GM21367 (cell line): ENCODE measurements at regions not wholly inside any gene's neighbourhood (a gene's known extent, or its start where the extent isn't known, plus 50 kb on each side); places are given as distances from the start of the nearest gene placed in this dataset.

Source experiments
- ATAC-seq: cut with Tn5 transposase; IDR thresholded peaks from one replicate; pipeline ENCODE4 v1.9.1; 2021; ENCODE audit not compliant: unreplicated experiment

GRCh38 chr9:106307670-106308069 is 555.3 kb upstream of the ZNF462 start:
- ATAC-seq, result no peak

DNA sequence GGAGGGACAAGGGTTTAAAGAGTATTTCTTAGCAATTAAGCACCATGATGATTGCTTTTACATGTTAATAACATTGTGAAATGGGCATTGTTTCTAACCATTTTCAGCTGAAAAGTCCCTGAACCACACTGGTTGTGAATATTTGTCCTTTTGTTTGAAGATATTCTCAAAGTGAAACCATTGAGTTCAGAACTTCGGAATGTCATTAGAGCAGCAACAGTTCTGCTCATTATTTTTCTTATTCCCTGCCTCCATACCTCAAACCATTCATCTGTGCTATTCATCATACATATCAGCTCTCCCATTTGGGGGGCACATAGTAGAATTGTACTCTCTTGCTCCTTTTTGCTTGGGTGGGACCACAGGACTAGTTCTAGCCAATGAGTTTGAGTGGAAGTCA is 553.0 kb upstream of the ZNF462 start:
- no peak for ATAC-seq

DNA sequence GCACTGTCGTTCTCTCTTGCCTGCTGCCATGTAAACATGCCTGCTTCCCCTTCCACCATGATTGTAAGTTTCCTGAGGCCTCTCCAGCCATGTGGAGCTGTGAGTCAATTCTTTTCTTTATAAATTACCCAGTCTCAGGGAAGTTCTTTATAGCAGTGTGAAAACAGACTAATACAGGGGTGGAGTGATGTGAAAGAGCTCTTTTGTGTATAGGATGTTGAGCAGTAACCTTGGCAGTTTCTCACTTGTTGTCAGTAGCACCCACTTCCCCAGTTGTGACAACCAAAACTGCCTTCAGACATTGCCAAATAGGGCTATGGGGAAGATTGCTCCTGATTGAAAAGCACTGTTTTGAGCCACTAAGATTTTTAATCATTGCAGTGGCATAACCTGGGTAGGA is 552.2 kb upstream of the ZNF462 start:
- ATAC-seq, result no peak

- no peak for ATAC-seq
These were observed 550.1 kb upstream of the ZNF462 start for GRCh38 chr9:106312906-106313305.

- ATAC-seq, result no peak
These were observed 548.5 kb upstream of the ZNF462 start for GRCh38 chr9:106314476-106314875.

DNA sequence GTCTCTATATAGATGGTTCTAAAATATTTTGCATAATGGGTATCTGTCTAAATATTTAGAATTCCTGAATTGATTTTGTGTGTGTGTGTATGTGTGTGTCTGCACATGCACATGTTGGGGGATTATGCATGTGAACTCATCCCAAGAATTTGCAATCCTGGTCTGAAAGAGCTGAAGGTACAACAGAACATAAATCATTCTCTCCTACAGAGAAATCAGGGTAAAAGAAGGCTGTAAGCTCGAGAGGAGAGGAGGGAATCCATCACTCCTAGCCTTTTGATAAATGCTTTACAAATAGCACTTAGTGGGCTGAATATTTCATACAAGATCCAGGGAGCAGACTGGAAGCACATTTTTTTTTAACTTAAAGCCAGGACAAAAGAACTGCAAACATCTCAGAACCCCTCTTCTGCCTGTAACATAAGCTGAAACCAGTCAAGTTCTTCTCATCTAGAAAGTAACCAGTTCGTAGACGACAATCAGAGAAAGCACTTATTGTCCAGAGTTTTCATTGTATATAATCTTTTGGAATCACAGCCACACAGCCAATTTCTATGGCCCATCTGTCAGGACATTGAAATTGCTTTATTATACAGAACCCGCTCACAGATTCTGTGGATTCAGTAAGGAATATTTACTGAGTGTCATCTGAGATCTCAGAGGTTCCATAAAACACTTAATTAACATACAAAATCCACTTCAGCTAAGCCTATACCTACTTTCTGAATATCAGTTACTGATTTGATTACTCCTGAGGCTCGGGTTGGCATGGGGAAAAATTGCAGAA is 541.4 kb upstream of the ZNF462 start:
- ATAC-seq, result no peak

DNA sequence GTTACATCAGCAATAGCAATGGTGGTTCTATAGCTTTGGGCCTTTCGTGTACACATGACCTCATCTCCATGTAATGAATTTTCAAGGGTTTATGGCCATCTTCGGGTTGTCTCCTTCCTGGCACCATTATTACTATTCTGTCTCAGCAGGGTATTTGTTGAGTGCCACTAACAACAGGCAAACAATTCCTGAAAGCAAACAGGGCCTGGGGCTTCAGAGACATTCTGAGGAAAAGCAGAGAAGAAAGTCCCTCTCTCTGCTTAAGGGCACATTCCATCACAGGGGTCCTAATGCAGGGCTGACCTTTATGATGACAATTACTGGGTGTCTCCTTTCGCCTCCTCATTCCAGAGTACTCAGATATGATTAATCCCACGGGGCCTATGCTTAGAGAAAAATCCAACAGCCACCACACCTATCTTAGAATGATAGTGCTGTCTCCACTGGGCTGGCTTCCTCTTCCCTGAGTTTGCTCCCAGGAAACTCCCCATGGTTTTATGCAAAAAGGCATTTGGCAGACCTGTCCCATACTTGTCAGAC is 540.2 kb upstream of the ZNF462 start:
- ATAC-seq, result no peak

- no peak for ATAC-seq
These were observed 538.8 kb upstream of the ZNF462 start for GRCh38 chr9:106324053-106324585.

- ATAC-seq, result no peak
These were observed 538.2 kb upstream of the ZNF462 start for GRCh38 chr9:106324591-106325280.

DNA sequence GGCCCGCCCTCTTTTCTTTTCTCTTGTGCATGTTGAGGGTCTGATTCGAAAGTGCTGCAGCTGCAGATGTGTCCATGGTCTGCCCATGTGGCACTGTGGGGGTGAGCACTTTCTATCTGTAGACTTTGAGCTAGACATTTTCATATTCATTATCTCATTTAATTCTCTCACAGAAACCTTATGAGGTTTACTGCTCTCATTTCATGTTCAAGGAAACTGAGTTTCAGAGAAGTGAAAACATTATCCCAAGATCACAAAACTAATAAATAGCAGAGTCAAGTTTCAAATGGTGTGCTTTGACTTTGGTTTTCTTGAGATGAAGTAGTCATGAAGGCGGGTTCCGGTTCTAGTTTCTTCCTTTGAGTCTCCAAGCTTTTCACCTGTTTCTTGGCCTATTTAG is 536.5 kb upstream of the ZNF462 start:
- ATAC-seq, result no peak

DNA sequence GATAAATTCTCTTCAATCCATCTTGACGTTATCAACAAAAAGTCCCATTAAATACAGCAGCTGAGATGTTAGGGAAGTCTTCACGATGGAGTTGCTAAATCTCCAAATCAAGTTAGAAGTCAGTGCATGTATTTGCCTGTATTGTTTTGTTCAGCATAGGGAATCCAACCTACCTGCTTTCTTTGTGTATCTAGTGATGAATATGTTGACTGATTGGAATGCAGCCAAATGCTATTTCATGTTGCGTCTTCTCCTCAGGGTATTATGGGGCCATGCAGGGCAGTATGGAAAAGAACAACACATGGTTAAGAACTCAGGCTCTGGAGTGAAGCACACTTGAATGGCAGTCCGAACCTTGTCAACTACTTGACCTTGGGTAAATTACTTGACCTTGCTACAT is 529.5 kb upstream of the ZNF462 start:
- no peak for ATAC-seq

GRCh38 chr9:106334081-106334480 is 528.9 kb upstream of the ZNF462 start:
- ATAC-seq, result no peak

DNA sequence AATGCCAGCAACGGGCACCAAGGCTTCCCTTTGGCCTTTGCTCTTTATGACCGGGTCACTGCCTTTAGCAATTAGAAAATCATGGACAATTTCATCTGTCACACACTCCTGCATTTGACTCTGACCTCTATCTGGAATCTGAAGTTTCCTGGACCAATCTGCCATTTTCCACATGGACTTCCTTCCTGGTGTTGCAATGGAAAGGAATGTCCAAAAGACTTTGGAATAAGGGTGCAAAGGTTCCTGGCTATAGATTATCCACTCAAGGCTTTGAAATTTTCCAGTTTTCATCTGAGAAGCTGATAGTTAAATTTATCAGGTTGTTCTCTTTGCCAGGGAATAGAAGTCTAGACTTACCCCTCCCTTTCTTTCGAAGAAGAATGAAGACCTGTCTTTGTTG is 523.1 kb upstream of the ZNF462 start:
- ATAC-seq, result no peak

GRCh38 chr9:106350777-106351176 is 512.2 kb upstream of the ZNF462 start:
- no peak for ATAC-seq

GRCh38 chr9:106356924-106357323 is 506.0 kb upstream of the ZNF462 start:
- no peak for ATAC-seq

DNA sequence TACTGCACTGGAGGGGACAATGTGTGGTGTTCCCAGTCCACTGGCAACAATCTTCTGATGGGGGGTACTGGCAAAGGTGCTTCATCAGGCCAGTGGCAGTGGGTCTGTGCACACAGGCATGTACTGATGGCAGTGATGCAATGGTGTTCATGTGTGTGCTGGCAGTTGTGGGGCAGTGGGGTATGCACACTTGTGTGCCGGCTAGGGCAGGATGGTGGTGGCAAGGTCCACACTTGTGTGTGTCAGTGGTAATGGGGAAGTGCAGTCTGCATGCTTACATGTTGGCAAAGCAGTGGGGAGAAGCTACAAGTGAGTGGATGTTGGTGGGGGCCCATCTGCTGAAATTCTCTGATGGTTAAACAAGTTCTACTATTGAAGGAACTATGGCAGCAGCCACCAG is 504.6 kb upstream of the ZNF462 start:
- no peak for ATAC-seq

DNA sequence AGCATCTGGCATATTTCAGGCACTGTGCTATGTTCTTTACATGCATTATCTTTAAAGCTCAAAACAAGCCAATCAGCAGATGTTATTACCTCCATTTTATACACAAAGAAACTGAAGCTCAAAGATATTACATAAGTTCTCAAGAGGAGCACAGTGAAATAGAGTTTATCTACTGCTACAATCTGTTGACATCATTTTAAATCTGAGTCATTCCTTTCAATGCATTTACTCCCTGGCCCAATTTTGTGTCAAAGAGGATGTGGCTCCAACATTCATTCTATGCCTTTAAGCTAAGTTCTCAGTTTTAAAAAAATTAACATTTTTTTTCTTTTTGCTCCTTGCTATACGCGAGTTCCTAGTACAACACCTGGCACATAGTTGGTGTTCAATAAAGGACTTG is 486.3 kb upstream of the ZNF462 start:
- no peak for ATAC-seq

DNA sequence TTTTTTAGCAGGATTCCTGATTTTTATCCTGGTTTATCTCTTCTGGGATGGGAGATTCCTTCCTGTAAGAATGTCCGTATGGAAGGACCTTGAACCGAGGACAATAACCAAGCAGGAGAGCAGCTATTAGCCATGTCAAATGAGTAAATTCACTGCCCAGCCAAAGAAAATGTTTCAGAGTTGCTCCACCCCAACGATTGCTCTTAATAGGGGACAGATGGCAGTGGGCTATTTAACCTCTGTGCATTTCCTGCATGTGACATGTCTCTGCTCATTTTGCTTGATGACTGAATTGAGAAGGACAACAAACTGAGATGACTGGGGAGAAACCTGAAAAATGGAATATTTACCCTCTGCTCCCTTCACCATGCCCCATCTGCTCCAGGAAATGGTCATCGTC is 479.9 kb upstream of the ZNF462 start:
- ATAC-seq, result no peak

DNA sequence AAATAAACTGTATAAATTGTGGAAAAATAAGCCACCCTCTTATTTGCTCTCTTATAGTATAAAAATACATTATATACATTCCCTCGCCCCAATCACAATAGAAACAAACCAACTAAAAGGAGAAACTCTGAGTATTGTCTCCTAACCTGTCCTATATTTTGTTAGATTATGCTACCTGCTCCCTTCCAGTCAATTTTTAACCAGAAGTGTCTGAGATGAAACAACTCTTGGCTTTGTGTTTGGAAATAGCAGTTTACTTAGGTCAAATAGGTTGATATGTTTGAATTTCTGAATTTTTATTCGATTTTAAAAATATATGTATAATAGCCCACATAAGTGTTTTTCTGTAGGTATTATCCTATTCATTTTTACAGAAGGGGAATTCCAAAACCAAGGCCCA is 475.0 kb upstream of the ZNF462 start:
- ATAC-seq, result no peak

DNA sequence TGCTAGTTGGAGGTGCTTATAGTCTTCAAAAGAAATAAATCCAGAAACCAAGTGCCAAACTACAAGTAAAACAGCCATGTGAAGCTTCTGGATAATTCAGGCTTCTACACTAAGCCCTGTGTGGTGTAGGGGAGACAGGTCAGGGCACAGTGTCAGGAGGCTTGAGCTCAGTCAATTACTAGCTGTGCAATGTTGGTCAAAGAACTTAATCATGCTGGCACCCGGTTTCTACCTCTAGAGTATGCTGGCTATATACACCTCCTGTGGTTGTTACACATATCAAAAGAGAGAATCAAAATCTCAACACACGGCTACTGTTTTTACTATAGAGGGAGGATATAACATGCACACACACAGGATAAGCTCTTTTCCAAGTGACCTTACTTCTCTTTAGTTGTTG is 469.7 kb upstream of the ZNF462 start:
- ATAC-seq, result no peak

DNA sequence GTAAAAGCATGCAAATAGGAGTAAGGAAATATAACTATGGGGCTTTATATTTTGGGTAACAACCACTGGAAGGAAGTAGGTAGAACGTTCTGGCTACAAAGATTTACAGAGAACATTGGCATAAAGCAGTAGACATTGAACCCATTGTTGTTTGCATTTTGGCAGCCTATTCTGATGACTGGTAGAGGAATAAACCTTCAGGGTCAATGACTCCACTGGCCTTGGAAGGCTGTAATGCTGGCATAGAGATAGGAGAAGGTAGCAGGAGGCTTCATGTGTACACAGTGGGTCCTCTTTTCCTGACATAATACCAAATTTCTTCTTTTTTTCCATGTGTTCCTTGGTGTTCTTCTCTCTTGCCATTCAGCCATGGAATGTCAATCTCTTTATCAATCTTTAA is 462.8 kb upstream of the ZNF462 start:
- no peak for ATAC-seq

DNA sequence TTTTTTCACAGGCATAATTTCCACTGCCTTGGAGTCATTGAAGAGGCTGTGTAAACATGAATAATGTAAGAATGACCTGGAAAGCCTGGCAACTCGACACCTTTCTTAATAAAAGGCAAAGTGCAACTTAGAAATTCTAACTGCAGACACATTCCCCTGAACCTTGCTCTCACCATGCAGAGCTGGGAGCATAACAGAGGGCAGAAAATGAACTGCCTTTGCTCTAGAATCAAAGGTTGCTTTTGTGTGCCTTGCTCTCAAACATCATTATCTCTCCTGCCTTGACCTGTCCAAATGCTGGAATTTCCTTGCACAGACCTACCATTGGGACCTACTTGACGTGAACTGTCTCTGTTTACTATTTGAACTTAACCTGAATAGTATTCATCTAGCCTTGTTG is 462.0 kb upstream of the ZNF462 start:
- no peak for ATAC-seq
